GM13977 (cell line): ENCODE measurements at regions not wholly inside any gene's neighbourhood (a gene's known extent, or its start where the extent isn't known, plus 50 kb on each side); places are given as distances from the start of the nearest gene placed in this dataset.

Experiments used
- DNase-seq: peaks from one replicate; pipeline ENCODE4 v3.0.0; 2012; ENCODE audit warnings: low spot score
- CTCF ChIP-seq: IDR thresholded peaks from 2 replicates; pipeline ENCODE4 v1.5.1; 2012; ENCODE audit warnings: mild to moderate bottlenecking, control low read depth; ENCODE audit not compliant: insufficient read depth; ENCODE audit errors: extremely low read depth, missing control alignments
- in situ Hi-C: fragments of 300-500 bp; cut with MboI; formaldehyde crosslinking; loops from one replicate; pipeline ENCODE4 v1.12.0; 2022; ENCODE audit warnings: low sequenced_read_pairs, low pct_unique_long_range_greater_than_20kb, mixed read lengths, inconsistent platforms; ENCODE audit not compliant: unreplicated experiment

- no peak for DNase-seq
- in situ Hi-C loops: no loop called here
- TF ChIP-seq CTCF: no peak
Measured at GRCh38 chr2:123179526-123179925, 845.6 kb upstream of the CNTNAP5 start.

GRCh38 chr2:123195957-123196356, 829.1 kb upstream of the CNTNAP5 start:
- TF ChIP-seq CTCF: no peak
- in situ Hi-C loops: no loop called here
- DNase-seq: no peak

GRCh38 chr2:123200035-123200434, 825.1 kb upstream of the CNTNAP5 start:
- DNase-seq: no peak
- TF ChIP-seq CTCF: no peak
- in situ Hi-C loops: no loop called here

- DNase-seq: no peak
- no peak for TF ChIP-seq CTCF
- in situ Hi-C loops: no loop called here
Measured at GRCh38 chr2:123207245-123207644, 817.8 kb upstream of the CNTNAP5 start.

- TF ChIP-seq CTCF: no peak
- no peak for DNase-seq
- in situ Hi-C loops: no loop called here
Measured at GRCh38 chr2:123209202-123209601, 815.9 kb upstream of the CNTNAP5 start.

- no peak for DNase-seq
- in situ Hi-C loops: no loop called here
- TF ChIP-seq CTCF: no peak
Measured at GRCh38 chr2:123211181-123211580, 813.9 kb upstream of the CNTNAP5 start.

GRCh38 chr2:123245156-123245555, 779.9 kb upstream of the CNTNAP5 start:
- TF ChIP-seq CTCF: no peak
- in situ Hi-C loops: no loop called here
- no peak for DNase-seq
